ENCODE measurements at regions not wholly inside any gene's neighbourhood (a gene's known extent, or its start where the extent isn't known, plus 50 kb on each side); places are given as distances from the start of the nearest gene placed in this dataset.

GRCh38 chr4:166502660-166503059 is 629.6 kb downstream of the TLL1 start:
- H2AFZ ChIP-seq: no peak overlapping the region
- no peak overlapping the region for H3K27ac ChIP-seq
- H4K20me1 ChIP-seq (ENCODE audit: insufficient read depth): no peaks in the 10 kb centered on the region
- no peak for DNase-seq
- 38 to 40% methylated on average over 9 of the region's 9 CpGs for WGBS, 2 experiments (ENCODE audit: low coverage in 1 of 2, low lambda C conversion rate in 2 of 2, missing lambda C conversion rate in 2 of 2)
- no peaks in the 10 kb centered on the region for H3K9me3 ChIP-seq (ENCODE audit: low read depth)
- H3K9me2 ChIP-seq (ENCODE audit: insufficient read depth): no peaks in the 10 kb centered on the region
- H3F3A ChIP-seq (ENCODE audit: insufficient read depth): no peaks in the 10 kb centered on the region
- H3K27me3 ChIP-seq (replicated peaks; ENCODE audit: insufficient read depth): no peaks in the 10 kb centered on the region
- no peak overlapping the region for H3K4me2 ChIP-seq (ENCODE audit: unreplicated experiment)
- no peak overlapping the region for H3K9ac ChIP-seq
- TF ChIP-seq EZH2 (IDR thresholded peaks at IDR 0.05; ENCODE audit: insufficient read depth, poor library complexity, severe bottlenecking) (no peak), EZH2phosphoT487 (IDR thresholded peaks at IDR 0.05; ENCODE audit: insufficient read depth, low read depth) (no peak)
- in situ Hi-C loops (cut with MboI): no loop called here
- H3K4me1 ChIP-seq (ENCODE audit: insufficient read depth): no peaks in the 10 kb centered on the region
- H3K4me3 ChIP-seq: no peak overlapping the region
- H3K36me3 ChIP-seq (ENCODE audit: low read depth): no peaks in the 10 kb centered on the region
- H3K79me2 ChIP-seq (ENCODE audit: insufficient read depth): no peaks in the 10 kb centered on the region

DNA sequence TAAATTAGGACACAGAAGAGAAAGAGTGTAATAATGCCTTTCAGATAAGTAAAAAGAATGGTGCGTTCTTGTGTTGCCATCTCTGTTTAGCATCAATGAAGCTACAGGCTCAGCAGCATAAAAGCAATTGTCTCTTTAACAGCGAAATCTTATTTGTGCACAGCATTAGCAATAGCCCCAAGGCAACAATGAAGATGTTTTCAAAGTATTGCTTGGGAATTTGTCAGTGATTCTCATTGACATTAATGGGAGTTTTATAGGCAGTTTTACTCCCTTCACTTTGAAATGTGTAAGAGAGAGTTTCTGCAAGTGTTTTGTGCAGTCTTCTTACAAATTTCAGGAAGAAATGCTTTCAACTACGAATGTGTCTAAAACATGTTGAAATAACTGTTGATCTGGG is 633.0 kb downstream of the TLL1 start:
- Histone ChIP-seq H3K79me2 (ENCODE audit: insufficient read depth) (no peaks in the 10 kb centered on the region), H2AFZ (no peak overlapping the region), H3K9me2 (ENCODE audit: insufficient read depth) (no peaks in the 10 kb centered on the region), H3K4me3 (no peak overlapping the region), H3K36me3 (ENCODE audit: low read depth) (no peaks in the 10 kb centered on the region), H4K20me1 (ENCODE audit: insufficient read depth) (no peaks in the 10 kb centered on the region), H3F3A (ENCODE audit: insufficient read depth) (no peaks in the 10 kb centered on the region), H3K4me2 (ENCODE audit: unreplicated experiment) (no peak overlapping the region), H3K27me3 (replicated peaks; ENCODE audit: insufficient read depth) (no peaks in the 10 kb centered on the region), H3K4me1 (ENCODE audit: insufficient read depth) (no peaks in the 10 kb centered on the region), H3K27ac (no peak overlapping the region), H3K9me3 (ENCODE audit: low read depth) (no peaks in the 10 kb centered on the region), H3K9ac (no peak overlapping the region)
- TF ChIP-seq EZH2phosphoT487 (IDR thresholded peaks at IDR 0.05; ENCODE audit: insufficient read depth, low read depth) (no peak), EZH2 (IDR thresholded peaks at IDR 0.05; ENCODE audit: insufficient read depth, poor library complexity, severe bottlenecking) (no peak)
- in situ Hi-C loops (cut with MboI): no loop called here
- DNase-seq: no peak
- WGBS, 2 experiments (ENCODE audit: low coverage in 1 of 2, low lambda C conversion rate in 2 of 2, missing lambda C conversion rate in 2 of 2): 9 to 19% methylated on average over 3 of the region's 3 CpGs

DNA sequence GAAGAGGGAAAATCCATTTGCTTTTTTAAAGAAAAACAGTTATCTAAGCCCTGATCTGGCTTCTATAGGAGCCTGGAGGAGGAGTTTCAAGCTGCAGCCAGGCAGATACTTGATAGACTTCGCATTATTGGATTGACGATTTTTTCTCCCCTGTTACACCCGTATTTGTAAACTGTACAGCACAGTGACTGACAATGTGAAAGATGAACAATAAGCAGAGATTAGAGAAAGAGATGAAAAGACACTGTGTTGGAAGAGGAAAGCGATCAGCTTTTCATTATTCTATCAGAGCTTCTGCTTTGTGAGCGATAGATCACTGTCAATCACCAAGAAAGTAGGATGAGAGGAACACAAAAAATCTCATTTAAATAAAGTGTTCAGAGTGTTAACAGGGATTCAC is 639.2 kb downstream of the TLL1 start:
- no peak for TF ChIP-seq EZH2phosphoT487 (IDR thresholded peaks at IDR 0.05; ENCODE audit: insufficient read depth, low read depth)
- no peak for TF ChIP-seq EZH2 (IDR thresholded peaks at IDR 0.05; ENCODE audit: insufficient read depth, poor library complexity, severe bottlenecking)
- Histone ChIP-seq H3K4me2 (ENCODE audit: unreplicated experiment) (no peak overlapping the region), H3K27ac (no peak overlapping the region), H3K9ac (no peak overlapping the region), H2AFZ (no peak overlapping the region), H3K4me3 (no peak overlapping the region), H3K79me2 (ENCODE audit: insufficient read depth) (no peaks in the 10 kb centered on the region), H3K9me2 (ENCODE audit: insufficient read depth) (no peaks in the 10 kb centered on the region), H3K4me1 (ENCODE audit: insufficient read depth) (no peaks in the 10 kb centered on the region), H3F3A (ENCODE audit: insufficient read depth) (no peaks in the 10 kb centered on the region), H4K20me1 (ENCODE audit: insufficient read depth) (no peaks in the 10 kb centered on the region), H3K36me3 (ENCODE audit: low read depth) (no peaks in the 10 kb centered on the region), H3K9me3 (ENCODE audit: low read depth) (no peaks in the 10 kb centered on the region), H3K27me3 (replicated peaks; ENCODE audit: insufficient read depth) (no peaks in the 10 kb centered on the region)
- in situ Hi-C loops (cut with MboI): no loop called here
- no peak for DNase-seq
- 14 to 24% methylated on average over 5 of the region's 5 CpGs for WGBS, 2 experiments (ENCODE audit: low coverage in 1 of 2, low lambda C conversion rate in 2 of 2, missing lambda C conversion rate in 2 of 2)

- Histone ChIP-seq H3K36me3 (ENCODE audit: low read depth) (no peaks in the 10 kb centered on the region), H3K4me3 (no peak overlapping the region), H3K27ac (no peak overlapping the region), H3K9ac (no peak overlapping the region), H3F3A (ENCODE audit: insufficient read depth) (no peaks in the 10 kb centered on the region), H3K4me2 (ENCODE audit: unreplicated experiment) (no peak overlapping the region), H3K4me1 (ENCODE audit: insufficient read depth) (no peaks in the 10 kb centered on the region), H3K9me3 (ENCODE audit: low read depth) (no peaks in the 10 kb centered on the region), H2AFZ (no peak overlapping the region), H4K20me1 (ENCODE audit: insufficient read depth) (no peaks in the 10 kb centered on the region), H3K9me2 (ENCODE audit: insufficient read depth) (no peaks in the 10 kb centered on the region), H3K79me2 (ENCODE audit: insufficient read depth) (no peaks in the 10 kb centered on the region), H3K27me3 (replicated peaks; ENCODE audit: insufficient read depth) (no peaks in the 10 kb centered on the region)
- WGBS, 2 experiments (ENCODE audit: low coverage in 1 of 2, low lambda C conversion rate in 2 of 2, missing lambda C conversion rate in 2 of 2): 12 to 19% methylated on average over 2 of the region's 2 CpGs
- DNase-seq: no peak
- in situ Hi-C loops (cut with MboI): no loop called here
- TF ChIP-seq EZH2phosphoT487 (IDR thresholded peaks at IDR 0.05; ENCODE audit: insufficient read depth, low read depth) (no peak), EZH2 (IDR thresholded peaks at IDR 0.05; ENCODE audit: insufficient read depth, poor library complexity, severe bottlenecking) (no peak)
Observed at GRCh38 chr4:166518315-166518714, 645.3 kb downstream of the TLL1 start.

DNA sequence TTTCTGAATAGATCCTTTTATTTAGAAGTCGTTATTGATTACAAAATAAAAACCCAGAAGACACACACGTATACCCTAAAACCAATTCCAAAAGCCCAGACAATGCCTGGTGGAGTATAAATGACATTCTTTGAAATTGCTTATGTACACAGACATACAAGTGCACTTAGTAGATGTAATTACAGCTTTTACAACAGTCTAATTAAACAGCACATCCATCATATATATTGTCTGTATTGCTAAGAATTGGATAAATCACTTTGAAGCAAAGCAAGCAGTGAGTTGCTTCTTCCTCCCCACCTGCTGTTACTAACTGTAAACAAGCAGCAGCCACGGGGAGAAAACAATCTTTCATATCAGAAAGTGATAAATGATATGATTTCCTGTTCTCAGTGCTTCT is 645.7 kb downstream of the TLL1 start:
- Histone ChIP-seq H3K36me3 (ENCODE audit: low read depth) (no peaks in the 10 kb centered on the region), H3K4me1 (ENCODE audit: insufficient read depth) (no peaks in the 10 kb centered on the region), H3K9me2 (ENCODE audit: insufficient read depth) (no peaks in the 10 kb centered on the region), H3K9ac (no peak overlapping the region), H3K4me3 (no peak overlapping the region), H3K79me2 (ENCODE audit: insufficient read depth) (no peaks in the 10 kb centered on the region), H2AFZ (no peak overlapping the region), H3F3A (ENCODE audit: insufficient read depth) (no peaks in the 10 kb centered on the region), H4K20me1 (ENCODE audit: insufficient read depth) (no peaks in the 10 kb centered on the region), H3K27me3 (replicated peaks; ENCODE audit: insufficient read depth) (no peaks in the 10 kb centered on the region), H3K27ac (no peak overlapping the region), H3K9me3 (ENCODE audit: low read depth) (no peaks in the 10 kb centered on the region), H3K4me2 (ENCODE audit: unreplicated experiment) (no peak overlapping the region)
- WGBS, 2 experiments (ENCODE audit: low coverage in 1 of 2, low lambda C conversion rate in 2 of 2, missing lambda C conversion rate in 2 of 2): 11 to 19% methylated on average over 3 of the region's 3 CpGs
- no peak for DNase-seq
- no peak for TF ChIP-seq EZH2phosphoT487 (IDR thresholded peaks at IDR 0.05; ENCODE audit: insufficient read depth, low read depth)
- no peak for TF ChIP-seq EZH2 (IDR thresholded peaks at IDR 0.05; ENCODE audit: insufficient read depth, poor library complexity, severe bottlenecking)
- in situ Hi-C loops (cut with MboI): no loop called here

All from GM23248 (cell line).